HS-5 (cell line): ENCODE measurements at regions not wholly inside any gene's neighbourhood (a gene's known extent, or its start where the extent isn't known, plus 50 kb on each side); places are given as distances from the start of the nearest gene placed in this dataset.
"Not testable (repeated sequence)": the region's sequence is repeated elsewhere in the genome, so short reads cannot be mapped to it uniquely, and the experiment has no call there.

Experiments used
- DNase-seq: peaks from one replicate; pipeline ENCODE4 v3.0.0-alpha.2; 2012; ENCODE audit warnings: low read depth

DNA sequence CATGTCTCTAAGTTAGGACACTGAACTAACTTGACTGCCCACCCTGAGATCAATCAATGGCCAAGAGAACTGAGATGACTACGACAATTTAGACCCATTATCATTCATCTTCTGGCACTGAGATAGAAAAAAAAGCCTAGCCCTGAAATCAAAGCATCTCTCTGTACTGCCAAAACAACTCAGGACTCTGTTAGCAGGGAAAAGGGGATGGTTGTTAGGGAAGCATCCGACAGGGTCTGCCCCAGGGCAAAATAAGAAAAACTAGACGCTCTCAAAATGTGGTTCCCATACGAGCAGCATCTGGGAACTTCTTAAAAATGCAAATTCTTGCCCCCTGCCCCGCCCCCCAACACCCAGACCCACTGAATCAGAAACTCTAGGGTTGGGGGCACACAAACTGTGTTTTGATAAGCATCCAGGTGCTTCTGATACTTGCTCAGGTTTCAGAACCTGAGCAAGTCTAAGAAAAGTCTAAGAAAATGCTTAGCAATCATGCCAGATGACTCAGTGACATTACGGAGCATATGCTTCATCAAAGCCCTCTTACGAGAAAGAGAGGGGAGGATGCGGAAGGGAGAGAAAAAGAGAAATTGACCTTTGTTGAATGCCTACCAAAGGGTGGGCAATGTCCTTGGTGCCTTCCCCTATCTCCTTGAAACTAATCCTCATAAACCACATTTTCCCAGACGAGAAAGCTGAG is 172.8 kb upstream of the HES1 start:
- DNase-seq, result no peak

DNA sequence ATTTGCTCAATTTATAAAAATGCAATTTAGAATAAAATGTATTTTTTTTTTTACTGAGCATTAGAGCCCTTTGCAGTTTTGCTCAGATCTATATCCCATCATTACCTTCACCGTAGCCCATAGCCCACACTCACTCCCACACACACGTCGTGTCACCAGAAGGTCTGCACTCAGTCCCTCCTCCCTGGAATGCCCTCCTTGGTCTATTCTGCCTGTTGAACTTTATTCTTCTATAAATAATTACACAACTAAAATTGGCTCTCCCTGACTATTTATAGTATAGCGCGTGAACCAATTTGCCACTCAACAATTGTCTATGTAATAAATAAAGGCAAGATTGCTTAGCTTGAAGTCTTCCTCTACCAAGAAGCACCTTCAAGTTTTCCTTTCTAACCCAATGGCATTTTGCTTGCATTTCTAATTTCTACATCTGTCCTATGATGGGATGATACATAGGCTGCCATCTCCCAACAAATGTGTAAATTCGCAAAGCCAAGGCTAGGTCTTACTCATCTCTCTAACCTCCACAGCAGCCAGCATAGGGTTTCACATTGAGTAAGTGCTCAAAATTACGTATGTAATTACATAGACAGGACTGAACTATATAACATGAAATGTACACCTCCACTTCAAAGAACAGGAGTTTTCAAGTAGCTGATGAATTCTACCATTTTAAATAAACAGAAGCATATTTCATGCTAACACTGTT is 172.0 kb upstream of the HES1 start:
- no peak for DNase-seq

DNA sequence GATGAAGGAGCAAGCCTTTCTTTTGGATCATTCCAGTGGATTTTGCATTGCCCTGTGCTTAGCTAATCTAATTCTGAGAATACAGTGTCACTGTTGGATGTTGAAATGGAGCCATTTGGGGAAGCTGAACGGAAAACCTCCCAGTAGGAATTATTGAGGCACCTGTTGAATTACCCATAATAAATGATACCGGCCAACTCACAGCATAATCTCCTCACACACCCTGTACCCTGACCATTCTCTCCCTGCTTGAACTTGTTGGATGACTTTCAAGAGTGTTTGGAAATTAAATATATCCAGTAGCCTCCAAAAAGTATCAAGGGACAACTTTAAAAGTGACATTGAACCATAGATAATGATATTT is 171.4 kb upstream of the HES1 start:
- no peak for DNase-seq

DNA sequence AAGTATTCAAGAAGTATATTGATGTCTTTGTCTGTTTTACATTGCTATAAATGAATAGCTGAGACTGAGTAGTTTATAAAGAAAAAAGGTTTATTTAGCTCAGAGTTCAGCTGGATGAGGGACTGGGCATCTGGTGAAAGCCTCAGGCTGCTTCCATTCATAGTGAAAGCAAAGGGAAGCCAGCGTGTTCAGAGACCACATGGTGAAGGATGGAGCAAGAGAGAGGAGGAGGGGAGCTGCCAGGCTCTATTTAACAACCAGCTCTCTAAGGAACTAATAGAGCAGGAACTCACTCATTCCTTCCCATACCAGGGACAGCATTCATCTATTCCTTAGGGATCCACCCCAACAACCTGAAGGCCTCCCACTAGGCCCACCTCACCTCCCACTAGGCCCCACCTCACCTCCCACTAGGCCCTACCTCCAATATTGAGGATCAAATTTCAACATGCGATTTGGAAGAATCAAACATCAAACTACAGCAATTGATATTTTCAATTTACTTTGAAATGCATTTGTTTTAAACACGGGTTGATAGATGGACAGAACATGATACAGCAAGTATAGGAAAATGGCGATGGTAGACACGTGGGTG is 167.5 kb upstream of the HES1 start:
- no peak for DNase-seq

DNA sequence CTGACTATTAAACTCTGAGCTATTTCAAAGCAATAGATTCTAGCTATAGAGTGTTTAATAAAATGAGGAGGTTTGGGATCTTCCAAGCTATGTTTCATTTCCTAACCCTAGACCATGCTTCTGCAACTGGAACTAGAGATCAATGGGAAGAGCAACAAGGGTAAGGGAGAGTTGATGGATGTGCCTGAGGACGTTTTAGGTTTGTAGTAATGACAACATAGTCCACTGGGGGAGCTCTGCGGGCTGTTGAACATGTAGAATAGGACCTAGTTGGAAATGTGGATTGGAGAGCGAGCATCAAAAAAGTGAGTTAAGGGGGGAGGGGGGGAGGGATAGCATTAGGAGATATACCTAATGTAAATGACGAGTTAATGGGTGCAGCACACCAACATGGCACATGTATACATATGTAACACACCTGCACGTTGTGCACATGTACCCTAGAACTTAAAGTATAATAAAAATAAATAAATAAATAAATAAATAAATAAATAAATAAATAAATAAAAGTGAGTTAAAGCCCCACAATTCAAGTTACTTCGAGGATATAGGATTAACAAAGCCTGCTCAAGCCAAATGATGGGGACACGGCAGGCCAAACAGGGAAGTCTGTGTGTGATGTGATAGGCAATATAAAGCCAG is 165.7 kb upstream of the HES1 start:
- DNase-seq, result not testable (repeated sequence)

DNA sequence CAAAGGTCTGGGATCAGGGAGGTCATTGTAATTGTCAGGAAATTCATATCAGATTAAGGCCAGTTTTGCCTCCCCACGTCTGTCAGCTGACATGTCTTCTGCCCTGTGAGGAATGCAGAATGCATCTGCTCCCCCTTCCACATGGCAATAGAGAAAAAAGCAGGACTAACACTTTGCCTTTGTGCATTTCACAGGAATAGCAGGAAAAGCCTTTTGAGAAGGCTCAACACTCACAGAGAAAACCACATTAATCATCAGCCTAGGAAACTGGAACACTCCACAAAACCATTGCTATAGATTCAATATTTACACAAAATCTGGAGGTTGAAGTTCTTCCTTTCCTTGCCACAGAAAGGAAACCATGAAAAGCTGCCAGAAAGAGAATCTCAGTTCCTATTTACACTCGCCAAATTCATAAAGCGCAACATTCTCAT is 165.2 kb upstream of the HES1 start:
- no peak for DNase-seq

DNA sequence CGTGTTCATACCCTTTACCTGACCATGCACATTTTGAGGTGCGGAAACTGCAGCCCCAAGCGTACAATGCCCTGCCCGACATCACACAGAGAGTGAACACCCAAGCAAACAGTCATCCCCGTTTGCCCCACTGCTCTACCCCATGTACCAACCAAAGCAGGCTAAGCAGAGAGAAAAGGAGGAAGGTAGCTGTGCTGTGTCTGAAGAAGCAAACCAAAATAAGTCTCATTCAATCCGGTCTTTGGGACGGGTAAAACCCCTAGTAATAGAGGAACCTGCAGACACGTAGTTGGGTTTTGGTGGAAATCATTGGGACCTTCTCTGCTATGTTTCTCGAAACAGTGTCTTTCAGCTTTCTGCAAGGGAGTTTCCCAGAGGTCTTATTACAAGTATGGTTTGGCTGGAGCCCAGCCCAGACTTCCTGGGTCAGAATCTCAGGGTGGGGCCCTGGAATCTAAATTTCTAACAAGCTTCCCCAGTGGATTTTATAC is 164.6 kb upstream of the HES1 start:
- no peak for DNase-seq

DNA sequence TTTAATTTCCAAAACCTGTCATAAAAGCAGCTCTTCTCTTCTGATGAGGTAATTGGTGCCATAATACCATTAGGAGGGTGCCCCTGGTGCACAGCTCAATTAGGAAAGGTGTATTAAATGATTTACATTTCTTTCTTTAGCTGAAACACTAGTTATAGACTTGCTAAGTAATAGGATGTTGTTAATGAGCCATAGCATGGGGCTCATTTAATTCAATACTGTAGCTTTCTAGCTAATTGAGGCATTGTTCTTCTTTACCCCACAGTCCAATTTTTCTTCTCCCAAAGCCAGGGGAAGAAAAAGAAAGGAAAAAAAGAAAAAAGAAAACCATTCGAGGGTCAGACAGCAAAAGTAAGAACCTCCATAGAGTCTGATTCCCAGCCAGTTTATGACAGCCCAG is 164.0 kb upstream of the HES1 start:
- no peak for DNase-seq

DNA sequence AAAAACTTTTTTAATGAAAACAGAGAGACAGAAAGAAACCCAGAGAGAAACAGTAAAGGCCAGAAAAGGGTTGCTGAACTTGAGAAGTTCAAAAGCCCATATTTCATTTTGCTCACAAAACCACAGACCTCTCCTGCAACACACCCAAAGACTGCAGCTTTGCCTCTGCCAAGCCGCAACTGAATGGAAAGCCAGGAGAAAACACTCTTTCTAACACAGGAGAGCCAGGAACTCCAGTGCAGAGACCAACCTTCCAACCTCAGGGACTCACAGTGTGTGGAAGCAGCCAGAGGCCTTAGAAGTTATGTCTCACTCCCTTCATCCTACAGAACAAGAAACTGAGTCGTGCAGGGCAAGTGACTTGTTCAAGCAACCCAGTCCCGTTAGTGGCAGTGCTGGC is 163.1 kb upstream of the HES1 start:
- no peak for DNase-seq

DNA sequence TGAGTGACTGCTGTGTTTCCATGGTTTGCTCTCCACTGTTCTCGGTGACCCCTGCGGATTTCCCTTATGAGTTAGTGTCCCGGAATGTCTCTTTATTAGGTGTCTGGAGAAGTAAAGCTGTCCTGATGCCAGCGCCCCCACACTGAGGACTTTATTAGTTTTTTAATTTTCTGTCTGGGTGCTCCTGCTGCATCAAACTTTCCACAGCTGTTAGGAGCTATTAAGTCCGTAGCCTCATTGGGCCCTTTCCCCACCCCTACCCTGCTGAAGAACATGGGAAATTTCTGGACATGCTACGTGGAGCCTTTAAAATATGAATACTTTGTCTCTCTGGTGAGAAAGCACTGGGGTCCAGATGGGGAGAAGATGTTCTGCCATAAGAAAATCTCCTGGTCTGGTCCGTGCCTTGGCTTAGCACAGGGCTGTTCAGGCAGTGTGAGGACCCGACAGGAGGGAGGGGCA is 161.7 kb upstream of the HES1 start:
- no peak for DNase-seq

DNA sequence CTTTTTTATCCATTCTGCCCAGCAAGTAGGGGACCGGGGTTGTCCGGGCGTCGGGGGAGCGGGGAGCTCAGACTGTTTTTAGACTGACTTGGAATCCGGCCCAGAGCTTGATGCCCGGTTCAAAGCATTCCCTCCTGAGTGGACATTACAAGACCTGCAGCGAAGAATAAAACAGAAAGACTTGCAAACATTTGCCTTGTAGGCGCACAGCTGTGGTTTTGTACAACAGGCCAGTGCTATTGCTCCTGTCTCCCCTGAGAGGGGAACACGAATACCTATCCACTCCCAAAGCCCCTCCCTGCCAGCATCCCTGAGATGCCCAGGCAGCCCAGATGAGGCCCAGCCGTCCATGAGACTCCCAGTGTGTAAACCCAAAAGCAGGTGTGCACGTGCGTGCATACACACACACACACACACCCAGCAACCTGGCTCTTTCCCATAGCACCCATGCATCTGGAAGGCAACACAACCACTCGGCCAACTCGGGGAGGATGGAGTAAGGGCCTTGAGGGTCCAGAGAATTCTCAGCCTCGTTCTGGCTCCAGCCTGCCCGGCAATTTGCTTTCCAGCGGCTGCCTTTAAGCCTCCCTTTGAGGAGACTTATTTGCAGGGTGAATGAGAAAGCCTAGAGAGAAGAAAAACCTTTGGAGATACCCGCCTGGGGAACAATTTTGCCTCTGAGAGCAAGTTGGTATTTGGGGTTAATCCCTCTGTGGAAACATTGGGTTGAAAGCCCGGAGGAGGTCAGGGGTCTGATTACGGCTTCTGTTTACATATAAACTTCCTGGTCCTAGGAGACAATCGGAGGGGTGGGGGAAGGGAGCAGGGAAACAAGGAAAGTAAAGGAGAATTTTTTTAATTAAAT is 161.0 kb upstream of the HES1 start:
- no peak for DNase-seq

DNA sequence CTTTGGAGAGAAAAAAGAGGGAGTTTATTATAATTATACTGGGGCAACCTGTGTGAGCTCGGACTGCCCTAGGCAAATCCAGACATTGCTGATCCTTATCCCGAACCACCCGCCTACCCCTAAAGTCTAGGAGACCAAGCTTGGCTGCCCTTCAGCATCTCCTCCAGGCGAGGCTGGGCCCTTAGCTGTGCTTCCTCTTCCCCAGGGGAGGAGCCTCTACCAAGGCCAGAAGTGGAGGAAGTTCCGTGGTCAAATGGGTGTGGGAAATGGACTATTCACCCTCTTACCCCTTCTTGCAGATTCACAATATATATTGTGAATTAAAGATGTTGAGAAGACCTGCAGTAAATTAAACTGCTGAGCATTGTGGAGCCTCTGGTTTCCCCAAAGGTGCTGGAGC is 158.3 kb upstream of the HES1 start:
- no peak for DNase-seq

DNA sequence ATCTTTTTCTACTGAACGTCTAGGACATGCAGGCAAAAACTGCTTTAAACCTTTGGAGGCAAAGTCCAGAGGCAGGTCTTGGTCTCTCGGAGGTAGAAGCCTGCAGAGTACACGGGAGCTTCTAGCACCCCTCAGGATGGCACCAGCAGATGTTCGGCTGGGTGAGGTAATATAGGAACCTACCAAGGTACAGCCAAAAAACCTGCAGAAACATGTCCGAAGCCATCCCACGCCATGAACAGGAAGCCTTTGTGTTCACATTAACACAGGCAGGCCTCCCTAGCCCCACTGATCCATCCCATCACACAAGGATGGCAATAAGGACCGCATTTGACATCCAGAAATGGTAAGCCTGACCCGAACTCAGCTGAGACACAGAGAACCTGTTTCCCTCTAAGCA is 157.9 kb upstream of the HES1 start:
- DNase-seq, result no peak

DNA sequence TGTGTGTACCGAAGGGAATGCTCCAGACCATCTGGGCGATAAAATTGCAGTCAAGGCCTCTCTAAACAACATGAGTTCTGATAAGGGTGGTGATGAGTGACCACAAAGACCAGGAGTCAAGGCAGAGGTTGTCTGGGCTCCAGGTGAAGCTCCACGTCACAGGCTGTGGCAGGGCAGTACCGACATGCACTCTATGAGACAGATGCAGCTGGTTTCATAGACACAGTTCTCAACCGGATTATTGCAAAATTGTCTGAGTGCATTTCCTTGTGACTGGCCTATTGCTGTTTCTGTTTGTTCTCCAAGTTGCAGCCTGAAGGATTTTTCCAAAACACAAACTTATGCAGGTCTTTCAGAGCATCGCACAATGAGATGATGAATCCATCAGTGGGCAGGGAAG is 157.5 kb upstream of the HES1 start:
- DNase-seq, result no peak

DNA sequence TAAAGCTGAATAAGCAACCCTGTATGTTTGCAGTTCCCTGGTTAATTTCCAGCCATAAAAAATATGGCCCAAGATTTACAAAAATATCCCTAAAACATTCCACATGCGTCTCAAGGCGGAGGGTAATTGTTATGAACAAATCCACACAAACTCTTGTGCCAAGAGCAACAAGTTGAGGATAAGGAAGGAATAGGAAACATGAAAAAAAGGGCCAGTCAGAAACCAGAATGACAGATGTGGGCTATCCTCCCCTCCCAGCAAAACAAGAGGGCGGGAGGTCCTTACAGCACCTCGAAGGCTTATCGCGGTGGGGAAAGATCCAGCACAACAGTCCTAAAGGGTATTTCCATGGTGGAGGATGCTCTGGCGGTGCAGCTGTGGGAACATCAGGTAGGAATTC is 155.6 kb upstream of the HES1 start:
- DNase-seq, result no peak

DNA sequence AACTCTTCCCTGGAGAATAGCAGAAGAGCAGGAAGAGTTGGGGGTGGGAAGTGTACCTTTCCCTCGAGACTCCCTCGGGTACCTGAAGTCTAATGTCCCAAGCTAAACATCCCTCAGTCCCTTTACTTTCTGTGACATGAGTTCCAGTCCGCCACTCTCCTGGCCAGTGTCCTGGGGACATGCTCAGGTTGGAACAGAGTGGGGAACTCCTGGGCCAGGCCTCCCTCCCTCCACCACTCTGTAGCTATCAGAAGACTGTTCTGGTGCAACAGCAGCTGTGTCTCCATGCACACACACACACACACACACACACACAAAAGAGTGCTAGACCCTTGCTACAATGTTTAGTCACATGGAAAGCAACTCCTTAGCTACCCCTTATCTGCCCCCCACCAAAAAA is 155.0 kb upstream of the HES1 start:
- no peak for DNase-seq

DNA sequence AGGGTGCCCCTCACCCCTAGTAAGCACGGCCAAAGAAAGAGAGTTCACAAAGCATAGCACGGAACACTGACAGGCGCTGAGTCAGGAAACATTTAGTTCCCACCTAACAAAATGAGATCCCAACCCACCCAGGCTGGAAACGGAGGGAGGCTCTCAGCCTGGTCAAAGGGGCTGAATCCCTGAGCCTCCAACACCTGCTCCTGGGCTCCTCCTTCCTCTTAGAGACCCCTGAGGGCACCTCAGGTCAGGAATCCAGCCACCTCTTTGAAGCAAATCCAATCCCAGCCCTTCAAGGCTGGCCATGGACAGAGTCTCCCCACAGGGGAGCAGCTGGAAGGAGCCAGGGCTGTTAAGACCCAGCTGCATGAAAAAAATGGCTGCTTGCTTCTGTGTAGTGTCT is 154.4 kb upstream of the HES1 start:
- no peak for DNase-seq

DNA sequence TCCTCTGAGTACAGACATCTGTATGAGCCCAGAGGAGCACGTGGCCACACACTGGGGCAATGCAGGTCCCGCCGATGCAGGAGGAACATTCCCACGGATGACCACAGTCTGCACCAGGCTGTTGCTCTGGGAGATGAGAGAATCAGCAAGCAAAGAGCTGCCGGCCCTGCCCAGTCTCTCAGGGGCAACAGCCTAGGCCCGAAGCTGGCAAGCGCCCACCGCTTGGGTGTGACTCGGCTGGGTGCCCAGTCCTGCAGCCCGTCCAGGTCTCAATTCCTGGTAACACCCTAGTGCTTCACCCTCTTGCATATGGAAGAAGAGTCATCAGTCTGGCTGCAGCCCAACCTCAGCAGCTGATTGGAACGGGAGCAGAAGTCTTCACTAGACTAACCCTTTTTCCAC is 153.7 kb upstream of the HES1 start:
- DNase-seq, result peak; percentile 15

DNA sequence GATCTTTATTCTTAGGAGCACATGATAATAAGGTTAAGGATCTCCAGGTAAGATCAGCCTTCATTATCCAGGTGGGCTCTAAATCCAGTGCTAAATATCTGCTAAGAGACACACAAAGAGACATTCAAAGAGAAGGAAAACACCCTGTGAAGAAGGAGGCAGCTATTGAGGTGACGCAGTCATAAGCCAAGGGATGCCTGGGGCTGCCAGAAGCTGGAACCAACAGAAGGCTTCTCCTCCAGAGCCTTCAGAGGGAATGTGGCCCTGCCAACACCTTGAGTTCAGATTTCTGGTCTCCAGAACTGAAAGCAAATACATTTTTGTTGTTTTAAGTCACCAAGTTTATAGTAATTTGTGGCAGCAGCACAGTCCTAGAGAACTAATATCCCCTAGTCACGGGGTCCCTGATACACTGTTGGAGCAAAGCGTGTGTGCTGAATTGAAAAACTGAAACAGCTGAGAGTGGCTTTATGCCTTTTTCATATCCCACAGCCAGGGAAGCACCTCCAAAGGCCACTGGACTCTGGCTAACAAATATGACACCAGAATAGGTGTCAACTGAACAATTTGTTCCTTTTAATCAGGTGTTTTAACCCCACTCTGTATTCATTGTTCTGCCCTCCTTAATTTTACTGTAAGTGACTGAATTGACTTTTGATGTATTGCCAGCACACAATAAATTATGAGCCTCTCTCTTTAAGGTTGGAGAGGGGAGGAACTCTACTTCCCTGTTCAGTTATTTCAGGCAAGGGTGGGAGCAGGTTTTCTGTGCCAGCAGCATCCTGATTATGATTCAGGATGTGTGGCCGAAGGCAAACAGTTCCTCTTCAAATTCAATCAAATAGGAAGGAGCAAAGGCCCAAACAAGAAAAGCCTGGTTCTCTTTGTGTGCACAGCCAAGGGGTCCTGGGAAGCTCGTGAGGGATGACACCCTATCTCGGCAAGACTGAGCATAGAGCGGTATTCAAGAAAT is 151.8 kb upstream of the HES1 start:
- no peak for DNase-seq

DNA sequence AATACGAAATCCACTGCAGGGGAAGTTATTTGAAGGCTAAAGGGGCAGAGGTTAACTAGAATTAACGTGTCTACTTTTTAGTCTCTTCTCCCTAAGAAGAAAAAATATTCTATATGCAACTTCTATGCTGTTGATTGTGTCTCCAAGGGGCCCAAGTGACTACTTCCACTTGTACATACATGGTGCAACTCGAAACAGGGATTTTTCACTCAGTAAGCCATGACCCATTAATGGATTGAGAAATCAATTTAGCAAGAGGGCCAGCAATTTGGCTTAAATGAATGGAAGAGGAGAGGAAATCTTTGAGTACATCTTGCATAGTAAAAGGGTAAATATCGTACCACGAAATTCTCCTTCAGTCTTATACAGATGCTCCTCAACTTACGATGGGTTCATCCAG is 151.1 kb upstream of the HES1 start:
- no peak for DNase-seq

DNA sequence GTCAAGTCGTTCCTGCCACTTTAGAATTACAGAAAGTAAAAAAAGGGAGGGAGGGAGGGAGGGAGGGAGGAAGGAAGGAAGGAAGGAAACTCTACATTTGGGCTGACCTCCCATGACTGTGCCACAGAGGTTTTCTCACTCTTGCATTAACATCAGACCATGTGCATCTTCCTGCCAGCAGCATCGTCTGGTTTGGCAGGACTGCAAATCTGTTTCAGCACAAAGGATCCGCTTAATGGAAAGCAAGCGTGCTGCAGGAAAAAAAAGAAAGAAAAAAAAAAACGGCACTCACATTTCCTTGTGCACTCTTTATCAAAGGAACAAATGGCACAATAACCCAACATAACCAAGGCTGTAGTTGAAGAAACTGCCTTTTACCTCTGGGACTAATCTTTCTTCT is 148.8 kb upstream of the HES1 start:
- DNase-seq, result no peak
